ENCODE measurements at regions not wholly inside any gene's neighbourhood (a gene's known extent, or its start where the extent isn't known, plus 50 kb on each side); places are given as distances from the start of the nearest gene placed in this dataset.

DNA sequence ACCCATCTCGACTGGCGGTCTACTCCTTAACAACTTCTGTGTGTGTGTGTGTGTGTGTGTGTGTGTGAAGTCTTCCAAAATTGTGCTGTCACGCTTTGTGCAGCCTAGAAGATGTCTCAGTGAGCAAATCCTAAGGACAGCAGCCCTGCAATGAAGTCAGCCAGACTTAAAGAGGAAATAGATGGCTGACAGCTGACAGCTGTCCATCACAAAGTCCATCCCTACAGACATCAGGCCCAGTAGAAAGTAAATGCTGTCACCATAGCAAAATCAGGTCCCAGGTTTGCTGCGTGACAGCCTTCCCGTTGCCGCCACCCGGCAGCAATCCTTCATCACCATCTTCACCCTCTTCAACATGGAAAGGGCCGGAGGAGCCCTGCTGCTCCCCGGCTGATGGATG is 416.0 kb downstream of the SOX9 start:
- H3K4me3 ChIP-seq (ENCODE audit: low read depth, low read length) = no peak overlapping the region
- ChIA-PET POLR2A (interaction anchor here (0.6 kb wide), 1 partner anchor 13 kb away, joined by 3 read pairs; no protein-coding TSS in a partner anchor), CTCF (interaction anchor here (1.0 to 2.9 kb wide), 3 partner anchors 20 to 415 kb away, joined by 4 to 9 read pairs (median 4); partner anchors contain the start of gene SOX9)
- TF ChIP-seq, protein P1, sequence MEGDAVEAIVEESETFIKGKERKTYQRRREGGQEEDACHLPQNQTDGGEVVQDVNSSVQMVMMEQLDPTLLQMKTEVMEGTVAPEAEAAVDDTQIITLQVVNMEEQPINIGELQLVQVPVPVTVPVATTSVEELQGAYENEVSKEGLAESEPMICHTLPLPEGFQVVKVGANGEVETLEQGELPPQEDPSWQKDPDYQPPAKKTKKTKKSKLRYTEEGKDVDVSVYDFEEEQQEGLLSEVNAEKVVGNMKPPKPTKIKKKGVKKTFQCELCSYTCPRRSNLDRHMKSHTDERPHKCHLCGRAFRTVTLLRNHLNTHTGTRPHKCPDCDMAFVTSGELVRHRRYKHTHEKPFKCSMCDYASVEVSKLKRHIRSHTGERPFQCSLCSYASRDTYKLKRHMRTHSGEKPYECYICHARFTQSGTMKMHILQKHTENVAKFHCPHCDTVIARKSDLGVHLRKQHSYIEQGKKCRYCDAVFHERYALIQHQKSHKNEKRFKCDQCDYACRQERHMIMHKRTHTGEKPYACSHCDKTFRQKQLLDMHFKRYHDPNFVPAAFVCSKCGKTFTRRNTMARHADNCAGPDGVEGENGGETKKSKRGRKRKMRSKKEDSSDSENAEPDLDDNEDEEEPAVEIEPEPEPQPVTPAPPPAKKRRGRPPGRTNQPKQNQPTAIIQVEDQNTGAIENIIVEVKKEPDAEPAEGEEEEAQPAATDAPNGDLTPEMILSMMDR (IDR thresholded peaks at IDR 0.05; ENCODE audit: insufficient read depth, low read length, missing control alignments) = no peak
- DNase-seq (ENCODE audit: low read depth, low spot score) = no peak

DNA sequence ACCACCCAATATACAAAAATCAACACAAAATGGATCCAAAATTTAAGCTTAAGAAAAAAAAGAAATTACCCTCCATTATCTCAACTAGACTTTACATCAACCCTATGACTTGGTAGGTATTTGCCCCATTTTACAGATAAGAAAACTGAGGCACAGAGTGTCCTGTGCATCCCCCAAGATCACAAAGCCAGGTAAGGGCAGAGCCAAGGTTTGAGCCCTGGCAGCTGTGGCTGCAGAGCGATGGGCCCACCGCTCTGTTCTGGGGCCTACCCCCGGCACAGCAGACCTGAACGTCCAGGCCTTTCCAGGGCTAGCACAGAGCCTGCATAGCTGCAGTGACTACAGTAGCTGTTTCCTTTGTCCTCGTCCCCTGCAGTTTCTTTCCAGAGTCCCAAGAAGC is 417.6 kb downstream of the SOX9 start:
- H3K4me3 ChIP-seq (ENCODE audit: low read depth, low read length) = no peak overlapping the region
- DNase-seq (ENCODE audit: low read depth, low spot score) = no peak
- CTCF ChIA-PET = interaction anchor here (0.7 to 6.5 kb wide), 11 partner anchors 9 to 1771 kb away, joined by 3 to 68 read pairs (median 6); partner anchors contain the start of gene SOX9
- TF ChIP-seq, protein P1 (IDR thresholded peaks at IDR 0.05; ENCODE audit: insufficient read depth, low read length, missing control alignments) = no peak
- POLR2A ChIA-PET = no interaction called here

DNA sequence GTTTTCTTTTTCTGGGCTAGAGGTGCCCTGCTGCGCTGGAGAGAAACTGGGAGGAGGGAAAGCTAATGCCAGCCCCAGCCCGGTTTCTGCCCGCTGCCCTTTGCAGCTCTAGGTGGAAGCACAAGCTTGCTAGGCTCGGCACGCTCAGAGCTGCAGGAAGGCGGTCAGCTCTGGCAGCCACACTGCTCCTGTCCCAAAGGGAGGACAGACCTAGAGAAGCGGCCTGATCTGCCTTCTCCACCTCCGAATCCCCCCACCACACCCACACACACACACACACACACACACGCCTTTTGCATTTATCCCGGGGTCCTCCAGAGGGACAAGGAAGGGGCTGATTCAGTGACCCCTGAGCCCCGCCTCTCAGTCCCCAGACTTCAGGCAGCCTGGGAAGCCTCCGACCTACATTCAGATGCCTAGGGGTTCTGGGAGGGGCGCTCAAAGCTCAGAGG is 418.1 kb downstream of the SOX9 start:
- POLR2A ChIA-PET = interaction anchor here (1.2 to 1.3 kb wide), 2 partner anchors 200 to 251 kb away, joined by 3 read pairs; no protein-coding TSS in a partner anchor
- no peak overlapping the region for H3K4me3 ChIP-seq (ENCODE audit: low read depth, low read length)
- DNase-seq (ENCODE audit: low read depth, low spot score) = no peak
- TF ChIP-seq, protein P1 (IDR thresholded peaks at IDR 0.05; ENCODE audit: insufficient read depth, low read length, missing control alignments) = no peak
- CTCF ChIA-PET = interaction anchor here (0.7 to 6.5 kb wide), 21 partner anchors 10 to 1771 kb away, joined by 3 to 68 read pairs (median 5); partner anchors contain the start of gene SOX9

GRCh38 chr17:72539981-72540897 is 419.4 kb downstream of the SOX9 start:
- TF ChIP-seq, protein P1 (IDR thresholded peaks at IDR 0.05; ENCODE audit: insufficient read depth, low read length, missing control alignments) = peak; percentile 90
- ChIA-PET POLR2A (interaction anchor here (0.7 to 1.3 kb wide), 3 partner anchors 201 to 252 kb away, joined by 3 read pairs; no protein-coding TSS in a partner anchor), CTCF (interaction anchor here (0.6 to 6.5 kb wide), 32 partner anchors 10 to 1772 kb away, joined by 3 to 68 read pairs (median 4); partner anchors contain the start of gene SOX9)
- DNase-seq (ENCODE audit: low read depth, low spot score) = no peak
- peak overlapping the region; percentile 40 for H3K4me3 ChIP-seq (ENCODE audit: low read depth, low read length)

GRCh38 chr17:72542317-72542716 is 421.5 kb downstream of the SOX9 start:
- no peak for DNase-seq (ENCODE audit: low read depth, low spot score)
- POLR2A ChIA-PET = no interaction called here
- CTCF ChIA-PET = interaction anchor here (0.5 to 6.5 kb wide), 5 partner anchors 22 to 1775 kb away, joined by 3 to 68 read pairs (median 3); no protein-coding TSS in a partner anchor
- no peak overlapping the region for H3K4me3 ChIP-seq (ENCODE audit: low read depth, low read length)
- TF ChIP-seq, protein P1 (IDR thresholded peaks at IDR 0.05; ENCODE audit: insufficient read depth, low read length, missing control alignments) = no peak

GRCh38 chr17:72545766-72546165 is 424.9 kb downstream of the SOX9 start:
- H3K4me3 ChIP-seq (ENCODE audit: low read depth, low read length) = no peak overlapping the region
- POLR2A ChIA-PET = no interaction called here
- no peak for DNase-seq (ENCODE audit: low read depth, low spot score)
- TF ChIP-seq, protein P1 (IDR thresholded peaks at IDR 0.05; ENCODE audit: insufficient read depth, low read length, missing control alignments) = no peak
- CTCF ChIA-PET = interaction anchor here (1.1 to 1.6 kb wide), 3 partner anchors 12 to 1778 kb away, joined by 3 to 7 read pairs (median 3); no protein-coding TSS in a partner anchor
